A549 (cell line): ENCODE measurements at regions not wholly inside any gene's neighbourhood (a gene's known extent, or its start where the extent isn't known, plus 50 kb on each side); places are given as distances from the start of the nearest gene placed in this dataset.

Experiments
- BHLHE40 ChIP-seq: IDR thresholded peaks from 2 replicates; pipeline ENCODE4 v1.6.1; 2012; ENCODE audit warnings: low read depth, low read length, inconsistent platforms
- CEBPB ChIP-seq, 2 experiments: fragments of >200 bp in 1 of 2; sonication (Bioruptor Twin) in 1 of 2; formaldehyde crosslinking in 1 of 2; IDR thresholded peaks; 2 replicates each; pipeline ENCODE4 v1.6.1; 2012 to 2016
- EP300 ChIP-seq, 2 experiments: fragments of >200 bp; sonication (Bioruptor Twin); formaldehyde crosslinking; IDR thresholded peaks; 2 replicates in 1 of 2; 3 replicates in 1 of 2; pipeline ENCODE4 v1.6.1; 2016 to 2017
- HES2 ChIP-seq: fragments of >200 bp; sonication (Bioruptor Twin); formaldehyde crosslinking; IDR thresholded peaks from 2 replicates; pipeline ENCODE4 v1.6.1; 2016
- JUN ChIP-seq, 2 experiments: fragments of >200 bp; sonication (Bioruptor Twin); formaldehyde crosslinking; IDR thresholded peaks; 2 replicates in 1 of 2; 3 replicates in 1 of 2; pipeline ENCODE4 v1.6.1; 2016 to 2017
- MAX ChIP-seq: IDR thresholded peaks from 2 replicates; pipeline ENCODE4 v1.6.1; 2012
- MAZ ChIP-seq: fragments of 150-350 bp; IDR thresholded peaks from 2 replicates; pipeline ENCODE4 v1.6.1; 2014; ENCODE audit warnings: antibody characterized with exemption, low read depth, low read length, borderline replicate concordance
- MYC ChIP-seq: IDR thresholded peaks from 2 replicates; pipeline ENCODE4 v1.6.1; 2012; ENCODE audit warnings: mild to moderate bottlenecking, inconsistent platforms, low read length, improper control_type of control experiment, borderline replicate concordance
- POLR2A ChIP-seq: IDR thresholded peaks from 2 replicates; pipeline ENCODE4 v1.6.1; 2012; ENCODE audit warnings: mild to moderate bottlenecking, low read length
- RARB ChIP-seq: fragments of 250-450 bp; sonication (Bioruptor Pico); IDR thresholded peaks from 2 replicates; pipeline ENCODE4 v1.8.0; 2021; ENCODE audit warnings: mild to moderate bottlenecking, moderate library complexity
- RCOR1 ChIP-seq: fragments of 150-350 bp; IDR thresholded peaks from 2 replicates; pipeline ENCODE4 v1.6.1; 2014; ENCODE audit warnings: antibody characterized with exemption, low read length, low read depth
- SMC3 ChIP-seq: fragments of >200 bp; sonication (Bioruptor Twin); formaldehyde crosslinking; IDR thresholded peaks from 3 replicates; pipeline ENCODE4 v1.6.1; 2018; ENCODE audit warnings: inconsistent platforms
- SREBF2 ChIP-seq: fragments of 450-650 bp; IDR thresholded peaks from 2 replicates; pipeline ENCODE4 v1.6.1; 2014; ENCODE audit warnings: mild to moderate bottlenecking, moderate library complexity
- TF ChIP-seq, protein P1 (sequence below): fragments of >200 bp; sonication (Bioruptor Twin); formaldehyde crosslinking; IDR thresholded peaks from 3 replicates; pipeline ENCODE4 v1.5.1; 2016

DNA sequence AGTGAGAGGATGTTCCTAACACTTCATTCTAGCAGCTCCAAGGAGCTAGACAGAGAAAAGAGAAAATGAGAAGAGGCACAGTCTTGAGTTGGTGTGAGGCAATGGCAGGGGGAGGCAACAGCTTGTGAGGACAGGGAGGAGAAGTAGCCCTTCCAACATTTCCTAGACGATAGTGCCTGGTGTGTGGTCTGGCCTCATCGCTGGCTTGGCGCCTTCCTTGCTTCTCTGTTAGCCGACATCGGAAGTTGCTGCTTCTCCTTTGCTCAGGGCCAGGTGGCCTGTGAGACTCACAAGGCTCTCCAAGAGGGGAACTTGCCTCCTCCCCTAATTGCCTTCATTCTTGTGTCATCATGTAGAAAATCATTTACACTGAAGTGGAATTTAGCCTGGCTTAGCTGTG, 208.7 kb downstream of the MAP2K4 start:
- TF ChIP-seq, protein P1, sequence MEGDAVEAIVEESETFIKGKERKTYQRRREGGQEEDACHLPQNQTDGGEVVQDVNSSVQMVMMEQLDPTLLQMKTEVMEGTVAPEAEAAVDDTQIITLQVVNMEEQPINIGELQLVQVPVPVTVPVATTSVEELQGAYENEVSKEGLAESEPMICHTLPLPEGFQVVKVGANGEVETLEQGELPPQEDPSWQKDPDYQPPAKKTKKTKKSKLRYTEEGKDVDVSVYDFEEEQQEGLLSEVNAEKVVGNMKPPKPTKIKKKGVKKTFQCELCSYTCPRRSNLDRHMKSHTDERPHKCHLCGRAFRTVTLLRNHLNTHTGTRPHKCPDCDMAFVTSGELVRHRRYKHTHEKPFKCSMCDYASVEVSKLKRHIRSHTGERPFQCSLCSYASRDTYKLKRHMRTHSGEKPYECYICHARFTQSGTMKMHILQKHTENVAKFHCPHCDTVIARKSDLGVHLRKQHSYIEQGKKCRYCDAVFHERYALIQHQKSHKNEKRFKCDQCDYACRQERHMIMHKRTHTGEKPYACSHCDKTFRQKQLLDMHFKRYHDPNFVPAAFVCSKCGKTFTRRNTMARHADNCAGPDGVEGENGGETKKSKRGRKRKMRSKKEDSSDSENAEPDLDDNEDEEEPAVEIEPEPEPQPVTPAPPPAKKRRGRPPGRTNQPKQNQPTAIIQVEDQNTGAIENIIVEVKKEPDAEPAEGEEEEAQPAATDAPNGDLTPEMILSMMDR, result no peak
- TF ChIP-seq SMC3 (no peak), RARB (CRISPR knock-in tag) (no peak), POLR2A (no peak), HES2 (no peak), JUN (IDR thresholded peaks at IDR 0.05) (no peak), BHLHE40 (no peak), EP300 (IDR thresholded peaks at IDR 0.05) (no peak), MAZ (no peak), CEBPB (IDR thresholded peaks at IDR 0.05) (no peak), MYC (no peak), RCOR1 (no peak), SREBF2 (no peak), MAX (no peak)
